ENCODE measurements at regions not wholly inside any gene's neighbourhood (a gene's known extent, or its start where the extent isn't known, plus 50 kb on each side); places are given as distances from the start of the nearest gene placed in this dataset.

- TF ChIP-seq POLR2AphosphoS5 (IDR thresholded peaks at IDR 0.05; ENCODE audit: low read depth, low read length) (no peak), POLR2A (IDR thresholded peaks at IDR 0.05; ENCODE audit: low read depth, low read length) (no peak), SPI1 (IDR thresholded peaks at IDR 0.05; ENCODE audit: low read depth, low read length) (no peak), POU2F2 (IDR thresholded peaks at IDR 0.05; ENCODE audit: low read depth, low read length) (no peak), TAF1 (IDR thresholded peaks at IDR 0.05; ENCODE audit: low read depth, low read length) (no peak), PAX5 (IDR thresholded peaks at IDR 0.05; ENCODE audit: insufficient read depth, low read length, severe bottlenecking) (no peak)
Measured at GRCh38 chr14:38737686-38738407, 365.2 kb downstream of the SEC23A start.

Data from GM12891 (cell line).